Trophoblast cell (in vitro differentiated cells and primary cell): ENCODE measurements at regions not wholly inside any gene's neighbourhood (a gene's known extent, or its start where the extent isn't known, plus 50 kb on each side); places are given as distances from the start of the nearest gene placed in this dataset.
A peak's percentile ranks its signal among the peaks of the same experiment; 100 is the strongest.

Experiments
- DNase-seq, 2 donors: peaks; one replicate each; pipeline ENCODE4 v3.0.0-alpha.2; 2016
- H2AFZ ChIP-seq: 2 replicates; pipeline ENCODE4 v1.6.1; 2013; ENCODE audit warnings: low read length, moderate library complexity, mild to moderate bottlenecking; ENCODE audit not compliant: insufficient read depth, poor library complexity
- H2AK5ac ChIP-seq: 2 replicates; pipeline ENCODE4 v1.6.1; 2013; ENCODE audit warnings: mild to moderate bottlenecking, low read length
- H2BK120ac ChIP-seq: 2 replicates; pipeline ENCODE4 v1.6.1; 2013; ENCODE audit warnings: low read length, mild to moderate bottlenecking, moderate library complexity; ENCODE audit not compliant: insufficient read depth, poor library complexity
- H2BK12ac ChIP-seq: 2 replicates; pipeline ENCODE4 v1.6.1; 2013; ENCODE audit warnings: mild to moderate bottlenecking, low read length, moderate library complexity
- H2BK5ac ChIP-seq: 2 replicates; pipeline ENCODE4 v1.6.1; 2013; ENCODE audit warnings: low read length, low read depth, moderate library complexity, mild to moderate bottlenecking; ENCODE audit not compliant: poor library complexity
- H3K14ac ChIP-seq: 2 replicates; pipeline ENCODE4 v1.6.1; 2013; ENCODE audit warnings: mild to moderate bottlenecking, low read length
- H3K18ac ChIP-seq: 2 replicates; pipeline ENCODE4 v1.6.1; 2013; ENCODE audit warnings: mild to moderate bottlenecking, low read length
- H3K23ac ChIP-seq: 2 replicates; pipeline ENCODE4 v1.6.1; 2013; ENCODE audit warnings: low read length
- H3K27ac ChIP-seq: 2 replicates; pipeline ENCODE4 v1.5.1; 2013; ENCODE audit warnings: low read depth, mild to moderate bottlenecking, inconsistent platforms, low read length, moderate library complexity
- H3K27me3 ChIP-seq: 2 replicates; pipeline ENCODE4 v1.6.1; 2013; ENCODE audit warnings: inconsistent platforms, mild to moderate bottlenecking, low read length, moderate library complexity; ENCODE audit not compliant: insufficient read depth
- H3K36me3 ChIP-seq, 2 experiments: 1 replicate in 1 of 2; 2 replicates in 1 of 2; pipeline ENCODE4 v1.6.1; 2013; ENCODE audit warnings: low read length in 2 of 2, mild to moderate bottlenecking in 2 of 2, moderate library complexity in 1 of 2; ENCODE audit not compliant: insufficient read depth in 2 of 2, control insufficient read depth in 1 of 2
- H3K4ac ChIP-seq: 2 replicates; pipeline ENCODE4 v1.6.1; 2013; ENCODE audit warnings: low read depth, mild to moderate bottlenecking, low read length, moderate library complexity
- H3K4me1 ChIP-seq, 2 experiments: 1 replicate in 1 of 2; 2 replicates in 1 of 2; pipeline ENCODE4 v1.6.1; 2013; ENCODE audit warnings: low read length in 2 of 2, mild to moderate bottlenecking in 2 of 2, moderate library complexity in 1 of 2; ENCODE audit not compliant: insufficient read depth in 2 of 2, control insufficient read depth in 1 of 2
- H3K4me2 ChIP-seq: 2 replicates; pipeline ENCODE4 v1.6.1; 2013; ENCODE audit warnings: inconsistent platforms, mild to moderate bottlenecking, low read length, moderate library complexity
- H3K4me3 ChIP-seq: 2 replicates; pipeline ENCODE4 v1.5.1; 2013; ENCODE audit warnings: mild to moderate bottlenecking, low read depth, low read length, inconsistent platforms
- H3K79me1 ChIP-seq: one replicate; pipeline ENCODE4 v1.6.1; 2013; ENCODE audit warnings: low read length
- H3K79me2 ChIP-seq: 2 replicates; pipeline ENCODE4 v1.6.1; 2013; ENCODE audit warnings: low read length, mild to moderate bottlenecking; ENCODE audit not compliant: control insufficient read depth, insufficient read depth, poor library complexity
- H3K9ac ChIP-seq: 2 replicates; pipeline ENCODE4 v1.6.1; 2013; ENCODE audit warnings: mild to moderate bottlenecking, low read length
- H3K9me3 ChIP-seq: 2 replicates; pipeline ENCODE4 v1.6.1; 2013; ENCODE audit warnings: low read depth, mild to moderate bottlenecking, control low read depth, inconsistent platforms, low read length; ENCODE audit not compliant: insufficient read depth
- H4K12ac ChIP-seq: 2 replicates; pipeline ENCODE4 v1.6.1; 2013; ENCODE audit warnings: low read depth, mild to moderate bottlenecking, low read length, moderate library complexity
- H4K8ac ChIP-seq: 2 replicates; pipeline ENCODE4 v1.6.1; 2013; ENCODE audit warnings: low read depth, mild to moderate bottlenecking, low read length, moderate library complexity
- H4K91ac ChIP-seq: one replicate; pipeline ENCODE4 v1.6.1; 2013; ENCODE audit warnings: low read depth, mild to moderate bottlenecking, low read length, moderate library complexity
- WGBS: extraction: QIAGEN DNeasy Blood & Tissue Kit; methylation state at CpG from one replicate; pipeline ENCODE4 v1.1.7; 2013; ENCODE audit warnings: missing lambda C conversion rate; ENCODE audit not compliant: insufficient read length, insufficient coverage; ENCODE audit errors: extremely low coverage; 5-methylcytosine and 5-hydroxymethylcytosine counted together

DNA sequence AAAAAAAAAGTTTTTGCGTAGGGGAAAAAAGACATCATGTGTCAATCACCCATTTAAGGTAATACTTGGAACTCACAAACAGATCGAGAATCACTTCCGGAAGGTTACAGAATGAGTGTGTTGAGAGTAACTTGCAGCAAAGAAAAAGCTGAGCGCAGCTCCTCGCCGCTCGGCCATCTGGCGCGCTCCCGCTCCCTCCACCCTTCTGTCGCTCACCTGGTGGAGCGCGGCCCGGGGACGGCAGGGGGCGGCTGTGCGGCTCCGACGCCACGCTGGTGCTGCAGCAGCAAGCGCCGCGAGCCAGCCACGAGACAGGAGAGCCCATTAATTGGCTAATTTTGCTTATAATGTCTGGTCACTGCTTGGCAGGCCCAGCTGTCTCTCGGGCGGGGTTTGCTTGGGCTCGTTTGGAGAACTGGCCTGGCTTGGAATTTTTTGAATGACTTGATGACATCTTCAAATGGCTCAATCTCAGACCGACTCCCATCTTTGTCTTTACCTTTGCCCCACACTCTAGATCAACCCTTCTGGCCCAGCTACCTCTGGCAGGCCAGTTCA lies 601.8 kb downstream of the CCDC171 start:
- Histone ChIP-seq H3K79me1 (peaks cover 31% of the 10 kb centered on the region), H4K91ac (peak overlapping the region; percentile 94), H3K27me3 (no peaks in the 10 kb centered on the region), H2BK12ac (peak overlapping the region; percentile 93), H2BK5ac (peak overlapping the region; percentile 7), H3K36me3 (no peaks in the 10 kb centered on the region), H3K27ac (peak overlapping the region; percentile 14), H3K14ac (peak overlapping the region; percentile 73), H3K4me1 (peaks cover 26 to 35% of the 10 kb centered on the region in 2 experiments), H4K12ac (peak overlapping the region; percentile 2), H3K18ac (peak overlapping the region; percentile 54), H2BK120ac (peak overlapping the region; percentile 34), H4K8ac (peak overlapping the region; percentile 66), H2AK5ac (peak overlapping the region; percentile 72), H3K9me3 (no peaks in the 10 kb centered on the region), H3K4ac (no peak overlapping the region), H3K23ac (no peak overlapping the region), H3K9ac (no peak overlapping the region), H3K79me2 (peaks cover 5% of the 10 kb centered on the region), H3K4me2 (peak overlapping the region; percentile 64), H2AFZ (no peak overlapping the region), H3K4me3 (no peak overlapping the region)
- no CpG with 5 or more reads among the region's 28 CpGs for WGBS
- peak; percentile 71 to 76 for DNase-seq

DNA sequence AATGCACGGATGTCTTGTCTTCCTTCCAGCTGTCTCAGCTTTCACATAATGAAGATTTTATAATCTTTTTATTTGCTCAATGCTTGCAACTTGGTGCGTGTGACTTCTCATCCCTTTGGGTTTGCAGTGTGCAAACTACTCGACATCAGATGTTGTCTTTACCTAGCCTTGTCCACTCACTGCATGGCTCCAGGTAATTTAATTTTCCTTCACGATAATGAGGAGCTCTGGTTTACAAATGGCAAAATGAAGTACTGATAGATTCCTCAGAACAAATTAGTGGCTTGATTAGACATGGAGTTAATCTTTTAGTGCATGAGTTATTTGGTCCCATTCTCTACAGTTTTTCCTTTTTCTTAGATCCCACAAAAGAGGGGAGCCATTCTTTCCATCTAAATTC lies 603.0 kb downstream of the CCDC171 start:
- peaks cover 30% of the 10 kb centered on the region for H3K79me1 ChIP-seq
- H3K23ac ChIP-seq = no peak overlapping the region
- no peak overlapping the region for H3K27ac ChIP-seq
- no peak overlapping the region for H2AFZ ChIP-seq
- peak overlapping the region; percentile 46 for H4K91ac ChIP-seq
- no peak overlapping the region for H3K4me3 ChIP-seq
- H2BK12ac ChIP-seq = no peak overlapping the region
- no peak overlapping the region for H3K14ac ChIP-seq
- H4K8ac ChIP-seq = no peak overlapping the region
- H3K79me2 ChIP-seq = peaks cover 5% of the 10 kb centered on the region
- no peaks in the 10 kb centered on the region for H3K9me3 ChIP-seq
- DNase-seq = no peak
- H3K4me1 ChIP-seq = peaks cover 25 to 34% of the 10 kb centered on the region in 2 experiments
- no CpG with 5 or more reads among the region's 4 CpGs for WGBS
- no peak overlapping the region for H3K18ac ChIP-seq
- no peak overlapping the region for H2BK120ac ChIP-seq
- H3K27me3 ChIP-seq = no peaks in the 10 kb centered on the region
- H3K36me3 ChIP-seq = no peaks in the 10 kb centered on the region
- H3K4ac ChIP-seq = no peak overlapping the region
- no peak overlapping the region for H2AK5ac ChIP-seq
- H3K4me2 ChIP-seq = no peak overlapping the region
- H2BK5ac ChIP-seq = no peak overlapping the region
- no peak overlapping the region for H3K9ac ChIP-seq
- no peak overlapping the region for H4K12ac ChIP-seq

DNA sequence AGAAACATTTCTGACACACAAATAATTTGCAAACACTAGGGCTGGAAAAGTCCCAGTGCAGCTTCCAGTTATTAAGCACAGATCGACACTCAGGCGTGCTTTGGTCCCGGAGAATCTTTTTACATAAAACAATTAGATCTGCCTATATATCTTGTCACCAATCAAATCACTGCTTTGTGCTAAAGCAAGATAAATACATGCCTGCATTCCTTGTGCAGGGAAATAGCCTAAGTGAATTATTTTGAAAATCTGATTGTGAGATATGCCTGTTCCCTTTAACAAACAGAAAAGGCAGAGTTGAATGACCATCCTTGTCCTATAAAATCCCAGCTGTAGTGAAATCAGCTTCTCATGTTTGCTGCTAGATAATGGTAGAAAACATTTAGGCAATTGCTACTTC lies 604.4 kb downstream of the CCDC171 start:
- H4K8ac ChIP-seq = no peak overlapping the region
- H3K27me3 ChIP-seq = no peaks in the 10 kb centered on the region
- H3K27ac ChIP-seq = no peak overlapping the region
- no peak overlapping the region for H2BK5ac ChIP-seq
- H2BK120ac ChIP-seq = no peak overlapping the region
- H4K12ac ChIP-seq = no peak overlapping the region
- no peak overlapping the region for H3K4me2 ChIP-seq
- H3K18ac ChIP-seq = no peak overlapping the region
- H3K23ac ChIP-seq = no peak overlapping the region
- H3K9me3 ChIP-seq = no peaks in the 10 kb centered on the region
- no peak overlapping the region for H3K9ac ChIP-seq
- peaks cover 13 to 21% of the 10 kb centered on the region in 2 experiments for H3K4me1 ChIP-seq
- H2AK5ac ChIP-seq = no peak overlapping the region
- H4K91ac ChIP-seq = no peak overlapping the region
- H3K36me3 ChIP-seq = no peaks in the 10 kb centered on the region
- peaks cover 18% of the 10 kb centered on the region for H3K79me1 ChIP-seq
- no peak overlapping the region for H3K4me3 ChIP-seq
- DNase-seq = peak in 1 of 2 donors; percentile 54
- peaks cover 4% of the 10 kb centered on the region for H3K79me2 ChIP-seq
- no peak overlapping the region for H3K14ac ChIP-seq
- H3K4ac ChIP-seq = no peak overlapping the region
- no peak overlapping the region for H2BK12ac ChIP-seq
- no CpG with 5 or more reads among the region's 3 CpGs for WGBS
- H2AFZ ChIP-seq = no peak overlapping the region

DNA sequence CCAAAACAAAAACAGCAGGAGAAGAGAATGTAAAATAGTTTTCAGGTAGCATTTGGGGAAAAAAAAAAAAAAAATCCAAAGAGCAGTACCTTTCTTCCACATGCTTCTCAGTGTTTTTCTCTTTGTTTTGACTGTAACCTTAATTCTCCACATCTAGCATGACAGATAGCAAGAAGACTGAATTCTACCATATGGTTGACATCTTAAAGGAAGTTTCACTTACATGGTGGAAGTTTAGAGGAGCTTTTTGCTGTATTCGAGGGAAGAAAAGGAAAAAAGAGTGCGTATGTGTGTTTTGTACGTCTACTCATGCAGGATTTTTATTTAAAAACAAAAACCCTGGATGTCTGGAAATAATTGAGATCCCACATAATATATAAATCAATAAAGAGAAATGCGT lies 604.8 kb downstream of the CCDC171 start:
- peaks cover 10 to 17% of the 10 kb centered on the region in 2 experiments for H3K4me1 ChIP-seq
- no peaks in the 10 kb centered on the region for H3K9me3 ChIP-seq
- H2BK5ac ChIP-seq = no peak overlapping the region
- H3K79me1 ChIP-seq = peaks cover 15% of the 10 kb centered on the region
- H4K91ac ChIP-seq = no peak overlapping the region
- no peak overlapping the region for H3K4me3 ChIP-seq
- H3K27me3 ChIP-seq = no peaks in the 10 kb centered on the region
- H4K12ac ChIP-seq = no peak overlapping the region
- no peak for DNase-seq
- H3K9ac ChIP-seq = no peak overlapping the region
- H3K18ac ChIP-seq = no peak overlapping the region
- no peak overlapping the region for H3K4me2 ChIP-seq
- no CpG with 5 or more reads among the region's 4 CpGs for WGBS
- H3K27ac ChIP-seq = no peak overlapping the region
- no peak overlapping the region for H2AFZ ChIP-seq
- no peaks in the 10 kb centered on the region for H3K36me3 ChIP-seq
- H2BK120ac ChIP-seq = no peak overlapping the region
- H2BK12ac ChIP-seq = no peak overlapping the region
- no peak overlapping the region for H4K8ac ChIP-seq
- H3K14ac ChIP-seq = no peak overlapping the region
- H3K23ac ChIP-seq = no peak overlapping the region
- H3K79me2 ChIP-seq = peaks cover 4% of the 10 kb centered on the region
- no peak overlapping the region for H3K4ac ChIP-seq
- no peak overlapping the region for H2AK5ac ChIP-seq
